ENCODE measurements at regions not wholly inside any gene's neighbourhood (a gene's known extent, or its start where the extent isn't known, plus 50 kb on each side); places are given as distances from the start of the nearest gene placed in this dataset.

DNA sequence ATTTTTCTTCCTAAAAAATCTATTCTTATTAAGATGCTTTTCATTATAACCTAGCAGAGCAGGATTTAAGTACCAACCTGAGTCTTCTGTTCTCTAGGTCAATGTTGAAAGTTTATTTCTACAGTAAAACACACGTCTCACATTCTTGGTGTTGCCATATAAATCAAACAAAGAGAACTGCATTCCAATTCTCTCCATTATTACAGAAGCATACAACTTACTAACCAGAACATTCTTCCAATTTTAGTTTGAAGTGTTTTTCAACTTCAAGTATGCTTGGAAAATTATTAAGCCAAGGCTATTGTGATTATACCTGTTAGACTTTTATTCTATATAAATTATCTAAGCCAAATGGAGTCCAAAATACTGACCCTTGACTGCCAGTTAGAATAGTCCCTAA lies 110.4 kb upstream of the PMFBP1 start:
- TF ChIP-seq RAD21 (IDR thresholded peaks at IDR 0.05; ENCODE audit: low read depth): no peak
- no peak for TF ChIP-seq CREB1 (IDR thresholded peaks at IDR 0.05; ENCODE audit: low read depth)
- TF ChIP-seq YY1 (IDR thresholded peaks at IDR 0.05; ENCODE audit: low read depth): no peak
- TF ChIP-seq, protein P1, sequence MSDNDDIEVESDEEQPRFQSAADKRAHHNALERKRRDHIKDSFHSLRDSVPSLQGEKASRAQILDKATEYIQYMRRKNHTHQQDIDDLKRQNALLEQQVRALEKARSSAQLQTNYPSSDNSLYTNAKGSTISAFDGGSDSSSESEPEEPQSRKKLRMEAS (IDR thresholded peaks at IDR 0.05): no peak
- no peak for TF ChIP-seq CEBPB (IDR thresholded peaks at IDR 0.05)
- no peak for TF ChIP-seq EP300 (IDR thresholded peaks at IDR 0.05; ENCODE audit: borderline replicate concordance)
- TF ChIP-seq, protein P2, sequence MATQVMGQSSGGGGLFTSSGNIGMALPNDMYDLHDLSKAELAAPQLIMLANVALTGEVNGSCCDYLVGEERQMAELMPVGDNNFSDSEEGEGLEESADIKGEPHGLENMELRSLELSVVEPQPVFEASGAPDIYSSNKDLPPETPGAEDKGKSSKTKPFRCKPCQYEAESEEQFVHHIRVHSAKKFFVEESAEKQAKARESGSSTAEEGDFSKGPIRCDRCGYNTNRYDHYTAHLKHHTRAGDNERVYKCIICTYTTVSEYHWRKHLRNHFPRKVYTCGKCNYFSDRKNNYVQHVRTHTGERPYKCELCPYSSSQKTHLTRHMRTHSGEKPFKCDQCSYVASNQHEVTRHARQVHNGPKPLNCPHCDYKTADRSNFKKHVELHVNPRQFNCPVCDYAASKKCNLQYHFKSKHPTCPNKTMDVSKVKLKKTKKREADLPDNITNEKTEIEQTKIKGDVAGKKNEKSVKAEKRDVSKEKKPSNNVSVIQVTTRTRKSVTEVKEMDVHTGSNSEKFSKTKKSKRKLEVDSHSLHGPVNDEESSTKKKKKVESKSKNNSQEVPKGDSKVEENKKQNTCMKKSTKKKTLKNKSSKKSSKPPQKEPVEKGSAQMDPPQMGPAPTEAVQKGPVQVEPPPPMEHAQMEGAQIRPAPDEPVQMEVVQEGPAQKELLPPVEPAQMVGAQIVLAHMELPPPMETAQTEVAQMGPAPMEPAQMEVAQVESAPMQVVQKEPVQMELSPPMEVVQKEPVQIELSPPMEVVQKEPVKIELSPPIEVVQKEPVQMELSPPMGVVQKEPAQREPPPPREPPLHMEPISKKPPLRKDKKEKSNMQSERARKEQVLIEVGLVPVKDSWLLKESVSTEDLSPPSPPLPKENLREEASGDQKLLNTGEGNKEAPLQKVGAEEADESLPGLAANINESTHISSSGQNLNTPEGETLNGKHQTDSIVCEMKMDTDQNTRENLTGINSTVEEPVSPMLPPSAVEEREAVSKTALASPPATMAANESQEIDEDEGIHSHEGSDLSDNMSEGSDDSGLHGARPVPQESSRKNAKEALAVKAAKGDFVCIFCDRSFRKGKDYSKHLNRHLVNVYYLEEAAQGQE (IDR thresholded peaks at IDR 0.05; ENCODE audit: low read depth): no peak
- no peak for TF ChIP-seq EGR1 (IDR thresholded peaks at IDR 0.05)
- no peak for TF ChIP-seq TCF12 (IDR thresholded peaks at IDR 0.05; ENCODE audit: low read depth)
- TF ChIP-seq TAF1 (IDR thresholded peaks at IDR 0.05; ENCODE audit: low read depth): no peak
- no peak for TF ChIP-seq FOXM1 (IDR thresholded peaks at IDR 0.05; ENCODE audit: borderline replicate concordance, low read depth)
- TF ChIP-seq ZBTB7A (IDR thresholded peaks at IDR 0.05; ENCODE audit: low read depth): no peak
